ENCODE measurements at regions not wholly inside any gene's neighbourhood (a gene's known extent, or its start where the extent isn't known, plus 50 kb on each side); places are given as distances from the start of the nearest gene placed in this dataset.
"Not testable (repeated sequence)": the region's sequence is repeated elsewhere in the genome, so short reads cannot be mapped to it uniquely, and the experiment has no call there.

- Histone ChIP-seq H3K27me3 (replicated peaks; ENCODE audit: insufficient read depth) (no peaks in the 10 kb centered on the region), H3K36me3 (no peaks in the 10 kb centered on the region), H3K9me3 (no peaks in the 10 kb centered on the region), H3K4me1 (replicated peaks) (no peaks in the 10 kb centered on the region), H3K27ac (no peak overlapping the region), H3K4me3 (no peak overlapping the region)
- TF ChIP-seq, protein P1, sequence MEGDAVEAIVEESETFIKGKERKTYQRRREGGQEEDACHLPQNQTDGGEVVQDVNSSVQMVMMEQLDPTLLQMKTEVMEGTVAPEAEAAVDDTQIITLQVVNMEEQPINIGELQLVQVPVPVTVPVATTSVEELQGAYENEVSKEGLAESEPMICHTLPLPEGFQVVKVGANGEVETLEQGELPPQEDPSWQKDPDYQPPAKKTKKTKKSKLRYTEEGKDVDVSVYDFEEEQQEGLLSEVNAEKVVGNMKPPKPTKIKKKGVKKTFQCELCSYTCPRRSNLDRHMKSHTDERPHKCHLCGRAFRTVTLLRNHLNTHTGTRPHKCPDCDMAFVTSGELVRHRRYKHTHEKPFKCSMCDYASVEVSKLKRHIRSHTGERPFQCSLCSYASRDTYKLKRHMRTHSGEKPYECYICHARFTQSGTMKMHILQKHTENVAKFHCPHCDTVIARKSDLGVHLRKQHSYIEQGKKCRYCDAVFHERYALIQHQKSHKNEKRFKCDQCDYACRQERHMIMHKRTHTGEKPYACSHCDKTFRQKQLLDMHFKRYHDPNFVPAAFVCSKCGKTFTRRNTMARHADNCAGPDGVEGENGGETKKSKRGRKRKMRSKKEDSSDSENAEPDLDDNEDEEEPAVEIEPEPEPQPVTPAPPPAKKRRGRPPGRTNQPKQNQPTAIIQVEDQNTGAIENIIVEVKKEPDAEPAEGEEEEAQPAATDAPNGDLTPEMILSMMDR (IDR thresholded peaks at IDR 0.05), result no peak
- TF ChIP-seq POLR2A (IDR thresholded peaks at IDR 0.05), result no peak
- TF ChIP-seq POLR2AphosphoS5 (IDR thresholded peaks at IDR 0.05), result no peak
- DNase-seq (ENCODE audit: low spot score), result no peak
- intact Hi-C loops (cut with DNase I), result no loop called here
Observed at GRCh38 chr10:31675726-31676125, 252.9 kb downstream of the ARHGAP12 start.

- intact Hi-C loops (cut with DNase I), result no loop called here
- 50% methylated on average over 1 of the region's 1 CpG for WGBS
- DNase-seq (ENCODE audit: low spot score), result peak; percentile 79
- Histone ChIP-seq H3K27me3 (replicated peaks; ENCODE audit: insufficient read depth) (no peaks in the 10 kb centered on the region), H3K36me3 (no peaks in the 10 kb centered on the region), H3K9me3 (no peaks in the 10 kb centered on the region), H3K27ac (no peak overlapping the region), H3K4me3 (no peak overlapping the region), H3K4me1 (replicated peaks) (no peaks in the 10 kb centered on the region)
- no peak for TF ChIP-seq POLR2A (IDR thresholded peaks at IDR 0.05)
- TF ChIP-seq POLR2AphosphoS5 (IDR thresholded peaks at IDR 0.05), result peak; percentile 89
- TF ChIP-seq, protein P1 (IDR thresholded peaks at IDR 0.05), result no peak
Observed at GRCh38 chr10:31669357-31669756, 259.3 kb downstream of the ARHGAP12 start.

DNA sequence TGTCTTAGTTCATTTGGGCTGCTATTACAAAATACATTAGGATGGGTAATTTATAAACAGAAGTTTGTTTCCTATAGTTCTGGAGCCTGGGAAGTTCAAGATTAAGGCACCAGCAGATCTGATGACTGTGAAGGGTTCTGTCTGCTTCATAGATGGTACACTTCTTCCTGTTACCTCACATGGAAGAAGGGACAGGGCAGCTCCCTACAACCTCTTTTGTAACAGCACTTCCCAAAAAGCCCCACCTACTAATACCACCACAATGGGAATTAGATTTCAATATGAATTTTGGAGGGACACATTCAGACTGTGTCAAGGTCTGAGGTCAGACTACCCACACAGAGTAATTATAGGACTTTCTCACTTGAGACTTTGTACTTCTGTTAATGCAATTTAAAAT is 260.3 kb downstream of the ARHGAP12 start:
- no peak for DNase-seq (ENCODE audit: low spot score)
- H3K4me1 ChIP-seq (replicated peaks), result no peaks in the 10 kb centered on the region
- no peaks in the 10 kb centered on the region for H3K9me3 ChIP-seq
- intact Hi-C loops (cut with DNase I), result no loop called here
- H3K4me3 ChIP-seq, result no peak overlapping the region
- H3K27me3 ChIP-seq (replicated peaks; ENCODE audit: insufficient read depth), result no peaks in the 10 kb centered on the region
- H3K27ac ChIP-seq, result no peak overlapping the region
- TF ChIP-seq, protein P1 (IDR thresholded peaks at IDR 0.05), result no peak
- TF ChIP-seq POLR2A (IDR thresholded peaks at IDR 0.05) (no peak), POLR2AphosphoS5 (IDR thresholded peaks at IDR 0.05) (no peak)
- H3K36me3 ChIP-seq, result no peaks in the 10 kb centered on the region

GRCh38 chr10:31665764-31666279 is 262.8 kb downstream of the ARHGAP12 start:
- WGBS, result 94% methylated on average over 3 of the region's 3 CpGs
- H3K4me3 ChIP-seq; DNase-seq (ENCODE audit: low spot score); H3K36me3 ChIP-seq; H3K27ac ChIP-seq; H3K9me3 ChIP-seq; intact Hi-C loops (cut with DNase I); H3K27me3 ChIP-seq (replicated peaks; ENCODE audit: insufficient read depth); H3K4me1 ChIP-seq (replicated peaks): not testable (repeated sequence)

DNA sequence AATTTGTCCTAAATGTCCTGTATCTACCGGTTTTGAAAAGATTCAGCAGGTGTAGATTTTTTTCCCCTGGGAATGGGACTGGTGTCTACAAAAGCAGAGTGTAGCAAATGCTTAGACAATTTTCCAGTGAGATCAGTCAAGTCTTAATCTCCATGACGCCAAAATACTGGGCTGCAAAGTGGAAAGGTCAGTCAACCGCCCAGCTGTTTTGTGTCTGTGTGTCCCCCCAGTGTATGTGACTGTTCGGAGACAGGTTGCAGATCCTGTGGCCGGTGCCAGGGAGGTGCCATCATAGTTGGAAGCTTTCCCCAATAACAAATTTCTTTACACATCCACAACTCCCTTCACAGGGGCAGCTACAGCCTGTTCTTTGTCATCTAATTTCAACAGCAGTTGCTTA is 263.8 kb downstream of the ARHGAP12 start:
- intact Hi-C loops (cut with DNase I), result no loop called here
- no peak for DNase-seq (ENCODE audit: low spot score)
- no peaks in the 10 kb centered on the region for H3K27me3 ChIP-seq (replicated peaks; ENCODE audit: insufficient read depth)
- TF ChIP-seq POLR2AphosphoS5 (IDR thresholded peaks at IDR 0.05) (no peak), POLR2A (IDR thresholded peaks at IDR 0.05) (no peak)
- TF ChIP-seq, protein P1 (IDR thresholded peaks at IDR 0.05), result no peak
- no peaks in the 10 kb centered on the region for H3K4me1 ChIP-seq (replicated peaks)
- 81% methylated on average over 5 of the region's 5 CpGs for WGBS
- no peaks in the 10 kb centered on the region for H3K9me3 ChIP-seq
- H3K27ac ChIP-seq, result no peak overlapping the region
- no peak overlapping the region for H3K4me3 ChIP-seq
- no peaks in the 10 kb centered on the region for H3K36me3 ChIP-seq

GRCh38 chr10:31664071-31664470 is 264.6 kb downstream of the ARHGAP12 start:
- 92% methylated on average over 9 of the region's 9 CpGs for WGBS
- H3K27ac ChIP-seq; intact Hi-C loops (cut with DNase I): not testable (repeated sequence)

More at GRCh38 chr10:31664071-31664470, 264.6 kb downstream of the ARHGAP12 start:
- DNase-seq (ENCODE audit: low spot score); H3K27me3 ChIP-seq (replicated peaks; ENCODE audit: insufficient read depth); H3K36me3 ChIP-seq; H3K9me3 ChIP-seq; H3K4me1 ChIP-seq (replicated peaks); H3K4me3 ChIP-seq: not testable (repeated sequence)
